NCI-H128 (cell line): ENCODE measurements at regions not wholly inside any gene's neighbourhood (a gene's known extent, or its start where the extent isn't known, plus 50 kb on each side); places are given as distances from the start of the nearest gene placed in this dataset.
"Not testable (repeated sequence)": the region's sequence is repeated elsewhere in the genome, so short reads cannot be mapped to it uniquely, and the experiment has no call there.

Experiments used
- DNase-seq: peaks from one replicate; lab custom pipeline; 2025; ENCODE audit not compliant: unreplicated experiment; lab: John Stamatoyannopoulos, UW

- no peak for DNase-seq
Observed at GRCh38 chr7:54888734-54889082, 129.7 kb upstream of the SEC61G start.

GRCh38 chr7:54897891-54898290, 120.9 kb upstream of the EGFR start:
- DNase-seq, result no peak

GRCh38 chr7:54898659-54899340, 120.0 kb upstream of the EGFR start:
- no peak for DNase-seq

- DNase-seq, result no peak
Observed at GRCh38 chr7:54901840-54902239, 117.0 kb upstream of the EGFR start.

DNA sequence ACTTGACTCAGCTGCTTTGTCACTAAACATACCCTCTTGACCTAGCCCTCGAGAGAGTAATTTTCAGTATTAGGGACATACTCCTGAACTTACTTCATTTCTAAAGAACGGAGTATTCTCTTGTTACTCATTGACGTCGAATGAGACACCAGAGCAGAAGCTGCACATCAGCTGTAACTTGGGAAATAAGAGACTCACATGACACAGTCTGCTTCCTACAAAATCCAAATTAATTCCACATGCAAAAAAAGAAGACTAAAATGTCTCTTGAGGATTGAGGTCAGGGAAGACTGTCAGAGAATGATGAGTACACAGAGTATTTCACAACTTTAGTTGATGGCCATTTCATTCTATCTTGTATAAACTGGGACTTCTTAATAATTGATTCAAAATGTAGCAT, 114.7 kb upstream of the EGFR start:
- no peak for DNase-seq

DNA sequence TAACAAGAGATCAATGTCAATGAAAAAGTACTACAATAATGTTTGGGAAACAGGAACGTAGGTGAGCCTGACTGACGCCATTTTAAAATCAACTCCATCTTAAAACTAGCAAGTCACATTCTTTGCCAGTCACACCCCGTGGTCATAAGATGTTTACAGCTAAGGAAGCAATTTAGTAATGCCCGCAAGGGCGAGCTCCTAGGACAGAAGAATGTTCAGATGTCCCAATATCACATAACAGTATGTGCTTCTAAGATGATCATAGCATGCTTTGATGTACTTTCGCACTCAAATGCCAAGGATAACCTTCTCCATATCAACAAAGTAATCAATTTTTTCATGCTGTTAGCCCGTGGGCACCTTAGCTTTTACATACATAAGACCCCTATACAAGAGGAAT, 113.8 kb upstream of the EGFR start:
- no peak for DNase-seq

DNA sequence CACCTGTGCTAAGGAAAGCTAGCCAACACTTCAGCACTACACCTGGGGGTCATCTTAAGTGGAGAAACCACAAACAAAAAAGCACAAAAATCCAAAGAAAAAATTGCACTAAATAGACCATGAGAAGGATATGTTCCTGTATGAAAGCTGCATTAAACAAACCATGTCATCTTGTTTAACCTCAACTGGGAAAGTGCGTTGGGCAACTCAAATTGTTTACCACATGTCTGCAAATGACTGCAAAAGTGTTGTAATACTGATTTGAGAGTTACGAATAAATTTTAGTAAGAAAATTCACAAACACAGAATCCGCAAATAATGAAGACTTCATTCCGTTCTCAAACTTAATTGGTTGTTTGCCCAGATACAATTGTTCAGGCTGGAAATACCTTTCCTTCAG, 111.9 kb upstream of the EGFR start:
- no peak for DNase-seq

DNA sequence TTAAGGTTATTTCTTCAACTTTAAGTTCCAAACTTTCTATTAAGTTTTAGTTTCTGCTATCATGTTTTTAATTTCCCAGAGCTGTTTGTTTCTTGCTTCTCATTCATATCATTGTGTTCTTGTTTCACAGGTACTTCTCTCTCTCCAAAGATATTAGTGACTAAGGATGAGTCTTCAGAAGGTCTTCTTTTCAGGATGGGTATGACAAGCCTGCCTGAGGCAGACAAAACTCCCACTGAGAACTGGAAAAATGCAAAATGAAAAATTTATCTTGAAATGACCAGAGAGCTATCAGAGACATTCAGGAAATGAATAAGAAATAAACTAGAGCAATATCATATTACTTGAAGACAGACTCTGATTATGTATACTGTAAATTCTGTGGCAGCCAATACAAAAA, 110.8 kb upstream of the EGFR start:
- no peak for DNase-seq

GRCh38 chr7:54908760-54909438, 109.9 kb upstream of the EGFR start:
- DNase-seq, result no peak

DNA sequence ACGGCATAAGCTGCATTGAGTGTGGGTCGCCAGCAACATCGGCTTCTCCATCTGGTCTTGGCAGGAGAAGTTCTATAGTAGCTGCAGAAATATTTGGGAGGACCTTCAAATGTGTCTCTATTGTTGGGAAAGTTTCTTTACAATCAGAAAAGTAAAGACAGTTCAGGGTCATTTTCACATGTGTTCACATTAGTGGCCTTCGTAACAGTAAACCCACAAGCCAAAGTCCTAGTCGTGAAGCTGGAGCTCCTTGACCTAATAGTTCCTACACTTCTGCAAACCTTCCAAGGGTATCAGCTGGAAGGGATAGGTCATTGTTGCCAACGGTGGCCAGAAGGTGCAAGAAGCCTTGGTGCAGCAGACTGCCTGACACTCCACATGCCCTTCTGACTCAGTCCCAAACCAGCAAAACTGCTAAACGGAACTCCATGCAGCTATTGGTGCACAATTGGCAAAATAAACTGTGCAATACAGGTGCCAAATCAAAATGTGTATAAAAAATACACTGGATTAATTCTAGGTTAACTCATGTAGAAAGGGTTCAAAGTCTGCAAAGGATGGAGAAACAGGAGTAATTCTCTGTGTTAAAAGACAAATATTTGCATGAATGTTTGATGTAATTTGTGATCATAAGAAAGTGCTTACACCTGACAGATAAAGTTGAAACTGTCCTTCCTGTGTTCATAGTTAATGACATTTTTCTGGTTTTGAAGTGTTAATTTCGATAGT, 102.8 kb upstream of the EGFR start:
- no peak for DNase-seq

DNA sequence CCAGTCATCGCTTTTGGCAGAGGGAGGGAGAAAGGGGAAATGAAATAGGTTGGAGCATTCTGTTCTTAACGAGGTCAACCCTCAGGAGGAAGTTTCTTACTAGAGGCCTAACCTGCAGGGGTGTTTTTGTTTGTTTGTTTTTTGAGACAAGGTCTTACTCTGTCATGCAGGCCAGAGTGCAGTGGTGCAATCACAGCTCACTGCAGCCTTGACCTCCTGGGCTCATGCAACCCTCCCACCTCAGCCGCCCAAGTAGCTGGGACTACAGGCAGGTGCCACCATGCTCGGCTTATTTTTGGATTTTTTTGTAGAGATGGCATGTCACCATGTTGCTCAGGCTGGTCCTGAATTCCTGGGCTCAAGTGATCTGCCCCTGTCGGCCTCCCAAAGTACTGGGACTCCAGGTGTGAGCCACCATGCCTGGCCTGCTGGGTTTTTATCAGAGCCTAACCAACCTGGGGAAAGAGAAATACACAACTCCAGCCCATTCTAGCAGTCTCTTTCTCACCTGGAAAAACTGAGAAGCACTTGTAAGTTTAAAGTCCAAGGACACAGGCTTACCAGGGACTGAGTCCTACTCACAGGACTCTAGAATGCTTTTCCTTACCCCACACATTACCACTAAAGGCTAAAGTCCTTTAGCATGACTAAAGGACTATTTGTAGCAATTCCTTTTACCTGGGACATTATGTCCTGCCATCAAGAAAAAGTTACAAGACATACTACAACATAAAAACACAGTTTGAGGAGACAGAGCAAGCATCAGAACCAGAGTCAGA, 101.0 kb upstream of the EGFR start:
- DNase-seq, result no peak

DNA sequence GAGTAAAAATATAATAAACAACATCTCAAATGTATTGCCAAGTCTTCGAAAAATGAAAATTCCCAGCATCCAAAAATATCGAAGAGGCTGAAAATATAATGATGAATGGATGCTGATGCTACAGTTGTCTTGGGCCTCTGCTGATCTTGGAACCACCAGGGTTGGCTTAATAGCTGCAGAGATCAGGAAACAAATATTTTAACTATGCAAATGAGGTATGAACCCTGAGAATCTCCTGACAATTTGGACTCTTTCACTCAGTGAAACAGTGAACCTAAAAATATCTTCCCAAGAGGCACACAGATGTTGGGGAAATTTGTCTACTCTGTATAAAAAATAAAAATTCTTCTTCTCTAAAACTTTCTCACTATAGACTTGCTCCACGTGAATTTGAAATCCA, 97.7 kb upstream of the EGFR start:
- DNase-seq, result no peak

GRCh38 chr7:54931532-54931931, 87.3 kb upstream of the EGFR start:
- DNase-seq, result no peak

DNA sequence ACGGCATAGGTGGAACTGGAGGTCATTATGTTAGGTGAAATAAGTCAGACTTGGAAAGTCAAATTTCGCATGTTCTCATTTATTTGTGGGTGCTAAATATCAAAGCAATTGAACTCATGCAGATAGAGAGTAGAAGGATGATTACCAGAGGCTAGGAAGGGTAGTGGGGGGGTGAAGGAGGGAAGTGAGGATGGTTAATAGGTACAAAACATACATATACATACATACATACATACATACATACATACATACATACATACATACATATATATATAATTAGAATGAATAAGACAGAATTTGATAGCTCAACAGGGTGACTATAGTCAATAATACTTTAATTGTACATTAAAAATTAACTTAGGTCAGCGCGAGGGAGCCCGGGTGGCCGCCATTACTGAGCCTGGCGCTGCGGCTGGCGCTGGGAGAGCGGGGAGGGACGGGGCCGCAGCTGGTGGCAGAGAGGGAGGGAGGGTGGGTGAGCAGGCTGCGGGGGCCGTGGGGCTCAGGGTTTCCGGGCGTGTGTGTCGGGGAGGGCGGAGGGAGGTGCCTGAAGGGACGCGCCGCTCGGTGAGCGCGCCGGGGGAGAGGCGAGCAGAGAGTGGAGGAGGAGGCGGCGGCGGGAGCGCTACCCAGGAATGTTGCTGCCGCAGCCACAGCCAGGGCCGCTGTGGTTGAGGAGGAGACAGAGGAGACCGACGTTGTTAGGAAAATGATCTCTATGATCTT, 85.8 kb upstream of the EGFR start:
- DNase-seq, result peak; percentile 3

DNA sequence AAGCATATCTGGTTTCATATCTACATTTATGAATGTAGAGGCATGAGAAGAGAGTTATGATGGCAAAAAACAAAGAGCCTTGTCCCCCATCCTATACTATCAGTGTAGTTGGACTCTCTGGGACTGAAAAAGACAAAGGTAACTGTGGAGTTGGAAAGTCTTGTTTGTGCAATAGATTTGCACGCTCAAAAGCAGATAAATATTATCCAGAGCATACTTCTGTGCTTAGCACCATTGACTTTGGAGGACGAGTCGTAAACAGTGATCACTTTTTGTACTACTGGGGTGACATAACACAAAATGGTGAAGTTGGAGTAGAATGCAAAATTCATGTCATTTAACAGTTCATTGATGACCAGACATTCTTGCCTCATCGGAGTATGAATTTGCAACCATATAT, 85.2 kb upstream of the EGFR start:
- no peak for DNase-seq

DNA sequence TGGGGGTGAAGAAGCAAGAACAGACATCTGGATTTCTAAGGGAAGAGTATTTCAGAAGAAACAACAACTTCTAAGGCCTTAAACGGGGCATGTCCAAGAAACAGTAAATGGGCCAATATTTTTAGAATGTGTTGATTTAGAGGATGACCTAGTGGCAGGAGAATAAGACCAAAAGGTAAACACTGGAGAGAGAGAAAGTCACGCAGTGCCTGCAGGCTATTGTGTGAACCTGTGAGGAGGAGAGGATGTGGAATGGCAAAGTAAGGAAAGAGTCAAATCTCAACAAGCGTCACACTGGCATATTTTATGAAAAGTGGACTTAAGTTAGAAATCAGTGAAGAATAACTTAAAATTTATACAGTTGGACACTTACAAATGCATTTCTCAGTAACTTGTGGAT, 78.1 kb upstream of the EGFR start:
- no peak for DNase-seq

- DNase-seq, result no peak
Observed at GRCh38 chr7:54944179-54944578, 74.6 kb upstream of the EGFR start.

DNA sequence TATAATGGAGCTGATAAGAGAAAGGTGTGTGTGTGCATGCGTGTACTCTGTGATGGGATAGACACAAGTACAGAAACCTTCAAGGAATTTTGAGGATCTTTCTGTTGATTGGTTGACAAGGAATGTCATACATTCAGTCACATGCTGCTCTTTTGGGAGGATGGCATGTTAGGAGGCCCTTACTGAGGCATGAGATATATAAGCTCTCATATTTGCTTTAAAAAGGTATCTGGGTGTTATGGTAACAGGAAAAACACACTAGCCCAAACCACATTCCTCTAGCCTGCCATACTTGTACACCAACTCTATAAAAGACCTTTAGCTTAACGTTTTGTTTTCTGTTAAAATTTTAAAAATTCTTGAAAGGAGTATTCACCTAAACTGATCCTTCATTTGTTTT, 72.5 kb upstream of the EGFR start:
- DNase-seq, result no peak

GRCh38 chr7:54946764-54947163, 72.1 kb upstream of the EGFR start:
- no peak for DNase-seq

DNA sequence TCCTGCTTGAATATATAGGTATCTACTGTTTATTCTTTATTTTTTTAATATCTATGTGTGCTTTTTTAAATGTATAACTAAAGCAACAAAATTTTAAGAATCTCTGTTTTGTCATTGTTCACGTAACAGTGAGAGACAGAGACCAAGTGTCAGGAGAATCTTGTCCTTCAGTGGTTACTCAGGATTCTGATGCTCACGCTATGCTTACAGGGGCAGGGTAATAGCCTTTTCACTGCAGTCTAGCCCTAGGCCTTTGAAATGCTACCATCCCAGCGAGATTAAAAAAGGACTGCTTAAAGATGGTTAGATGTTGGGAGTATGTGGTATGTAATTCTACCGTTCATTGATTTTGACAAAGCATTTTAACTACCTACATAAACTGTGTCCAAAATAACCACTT, 71.6 kb upstream of the EGFR start:
- DNase-seq, result no peak

DNA sequence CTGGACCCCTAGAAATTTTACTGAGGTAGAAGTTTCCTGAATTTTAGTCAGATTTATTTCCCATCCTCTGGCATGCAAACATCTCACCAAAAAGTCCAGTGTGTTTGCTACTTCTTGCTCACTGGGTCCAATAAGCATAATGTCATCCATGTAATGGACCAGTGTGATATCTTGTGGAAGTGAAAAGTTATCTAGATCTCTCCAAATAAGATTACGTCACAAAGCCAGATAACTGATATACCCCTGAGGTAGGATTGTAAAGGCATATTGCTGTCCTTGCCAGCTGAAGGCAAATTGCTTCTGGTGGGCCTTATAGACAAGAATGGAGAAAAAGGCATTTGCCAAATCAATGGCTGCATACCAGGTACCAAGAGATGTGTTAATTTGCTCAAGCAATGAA, 69.3 kb upstream of the EGFR start:
- DNase-seq, result not testable (repeated sequence)
